ENCODE measurements at regions not wholly inside any gene's neighbourhood (a gene's known extent, or its start where the extent isn't known, plus 50 kb on each side); places are given as distances from the start of the nearest gene placed in this dataset.

GRCh38 chr2:234178330-234179030 is 128.0 kb downstream of the SPP2 start:
- Histone ChIP-seq H3K9me3 (ENCODE audit: low read length) (no peaks in the 10 kb centered on the region), H3K27me3 (ENCODE audit: insufficient read depth, low read depth, low read length) (no peaks in the 10 kb centered on the region), H3K27ac (ENCODE audit: low read length) (no peak overlapping the region), H2AFZ (ENCODE audit: low read depth, low read length) (no peak overlapping the region), H3K9me2 (ENCODE audit: insufficient read depth, low read length) (no peaks in the 10 kb centered on the region), H3K9ac (ENCODE audit: low read length) (no peak overlapping the region), H3K36me3 (ENCODE audit: insufficient read depth, low read length) (no peaks in the 10 kb centered on the region), H3F3A (ENCODE audit: insufficient read depth, low read length, poor library complexity, severe bottlenecking) (no peaks in the 10 kb centered on the region), H3K4me3 (ENCODE audit: low read length) (no peak overlapping the region), H3K4me2 (ENCODE audit: low read length) (no peak overlapping the region), H3K79me2 (replicated peaks; ENCODE audit: insufficient read depth, low read length) (no peaks in the 10 kb centered on the region), H4K20me1 (ENCODE audit: insufficient read depth) (no peaks in the 10 kb centered on the region)
- TF ChIP-seq POLR2AphosphoS5 (IDR thresholded peaks at IDR 0.05) (no peak), TAF1 (IDR thresholded peaks at IDR 0.05; ENCODE audit: low read depth) (no peak), SMC3 (conservative IDR thresholded peaks at IDR 0.05; ENCODE audit: poor library complexity) (no peak), EP300 (conservative IDR thresholded peaks at IDR 0.05; ENCODE audit: poor library complexity, severe bottlenecking) (no peak), CTCF (IDR thresholded peaks at IDR 0.05; ENCODE audit: poor library complexity, severe bottlenecking) (no peak), MXI1 (conservative IDR thresholded peaks at IDR 0.05; ENCODE audit: poor library complexity, severe bottlenecking) (no peak), RAD21 (conservative IDR thresholded peaks at IDR 0.05) (no peak), REST (IDR thresholded peaks at IDR 0.05; ENCODE audit: borderline replicate concordance) (no peak), EZH2 (IDR thresholded peaks at IDR 0.05; ENCODE audit: borderline replicate concordance, insufficient read depth, low read length, poor library complexity, severe bottlenecking) (no peak)

GRCh38 chr2:234175649-234176048 is 125.1 kb downstream of the SPP2 start:
- H3K79me2 ChIP-seq (replicated peaks; ENCODE audit: insufficient read depth, low read length), result no peaks in the 10 kb centered on the region
- no peak for TF ChIP-seq TAF1 (IDR thresholded peaks at IDR 0.05; ENCODE audit: low read depth)
- no peak for TF ChIP-seq REST (IDR thresholded peaks at IDR 0.05; ENCODE audit: borderline replicate concordance)
- no peak for TF ChIP-seq RAD21 (conservative IDR thresholded peaks at IDR 0.05)
- TF ChIP-seq EP300 (conservative IDR thresholded peaks at IDR 0.05; ENCODE audit: poor library complexity, severe bottlenecking), result no peak
- no peak for TF ChIP-seq CTCF (IDR thresholded peaks at IDR 0.05; ENCODE audit: poor library complexity, severe bottlenecking)
- no peaks in the 10 kb centered on the region for H4K20me1 ChIP-seq (ENCODE audit: insufficient read depth)
- no peak overlapping the region for H3K4me2 ChIP-seq (ENCODE audit: low read length)
- no peaks in the 10 kb centered on the region for H3K9me3 ChIP-seq (ENCODE audit: low read length)
- H3K9ac ChIP-seq (ENCODE audit: low read length), result no peak overlapping the region
- no peak overlapping the region for H3K27ac ChIP-seq (ENCODE audit: low read length)
- H3F3A ChIP-seq (ENCODE audit: insufficient read depth, low read length, poor library complexity, severe bottlenecking), result no peaks in the 10 kb centered on the region
- no peaks in the 10 kb centered on the region for H3K36me3 ChIP-seq (ENCODE audit: insufficient read depth, low read length)
- no peak overlapping the region for H2AFZ ChIP-seq (ENCODE audit: low read depth, low read length)
- no peaks in the 10 kb centered on the region for H3K27me3 ChIP-seq (ENCODE audit: insufficient read depth, low read depth, low read length)
- H3K9me2 ChIP-seq (ENCODE audit: insufficient read depth, low read length), result no peaks in the 10 kb centered on the region
- H3K4me3 ChIP-seq (ENCODE audit: low read length), result no peak overlapping the region
